GM19324 (cell line): ENCODE measurements at regions not wholly inside any gene's neighbourhood (a gene's known extent, or its start where the extent isn't known, plus 50 kb on each side); places are given as distances from the start of the nearest gene placed in this dataset.

ENCODE experiments used
- ATAC-seq: cut with Tn5 transposase; IDR thresholded peaks from one replicate; pipeline ENCODE4 v1.9.1; 2021; ENCODE audit warnings: mild to moderate bottlenecking, moderate library complexity; ENCODE audit not compliant: unreplicated experiment, low FRiP score

DNA sequence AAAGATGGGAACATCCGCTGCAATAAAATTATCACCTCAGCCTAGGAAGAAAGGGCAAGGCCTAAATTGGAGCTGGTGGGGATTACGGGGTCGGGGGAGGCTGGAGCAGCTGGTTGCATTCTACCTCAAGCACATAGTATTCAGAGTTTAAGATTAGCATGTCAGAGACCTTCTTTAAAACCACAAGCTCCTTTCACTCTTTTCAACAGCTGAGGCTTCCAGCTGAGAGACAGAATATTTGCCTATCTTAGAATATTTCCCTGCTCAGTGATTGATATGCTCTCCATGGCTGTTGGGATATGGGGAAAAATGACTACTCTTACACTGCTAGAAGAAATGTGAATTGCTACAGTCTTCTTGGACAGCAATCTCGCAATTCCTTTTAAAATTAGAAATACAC is 248.6 kb downstream of the TBX15 start:
- ATAC-seq: no peak

DNA sequence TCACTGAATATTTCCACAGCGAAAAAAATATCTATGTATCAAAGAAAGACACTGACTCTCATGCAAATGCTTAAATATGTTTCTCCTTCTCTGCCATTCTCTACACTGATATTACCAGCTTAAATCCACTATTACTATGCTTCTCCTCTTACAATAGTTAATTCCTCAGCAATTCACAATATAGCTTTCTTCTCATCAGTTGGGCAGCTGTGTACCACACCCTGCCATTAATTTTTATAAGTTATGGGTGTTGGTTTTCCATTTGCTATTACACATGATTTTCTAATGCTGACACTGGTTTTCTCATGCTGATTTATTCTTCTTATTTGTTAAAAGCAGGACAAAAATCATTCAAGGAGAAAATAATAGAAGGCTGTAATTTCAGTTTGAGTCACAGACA is 251.8 kb downstream of the TBX15 start:
- no peak for ATAC-seq

DNA sequence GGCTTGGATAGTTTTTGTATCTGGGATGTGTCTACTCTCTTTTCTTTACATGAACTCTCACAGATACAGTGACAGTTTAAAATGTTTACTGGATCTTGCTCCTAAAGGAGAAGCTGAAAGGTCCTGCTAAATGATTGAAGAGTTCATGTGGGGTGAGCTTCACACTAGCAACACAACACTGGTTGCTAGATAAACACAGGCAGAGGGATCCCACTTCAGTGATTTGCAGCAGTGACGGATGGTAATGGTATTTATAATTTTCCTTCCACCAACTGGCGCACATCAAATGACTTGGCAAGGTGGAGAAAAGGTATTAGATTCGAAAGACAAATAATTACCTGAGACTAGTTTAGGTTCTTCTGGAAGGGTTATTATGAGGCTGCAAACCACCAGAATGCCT is 270.2 kb downstream of the TBX15 start:
- no peak for ATAC-seq

DNA sequence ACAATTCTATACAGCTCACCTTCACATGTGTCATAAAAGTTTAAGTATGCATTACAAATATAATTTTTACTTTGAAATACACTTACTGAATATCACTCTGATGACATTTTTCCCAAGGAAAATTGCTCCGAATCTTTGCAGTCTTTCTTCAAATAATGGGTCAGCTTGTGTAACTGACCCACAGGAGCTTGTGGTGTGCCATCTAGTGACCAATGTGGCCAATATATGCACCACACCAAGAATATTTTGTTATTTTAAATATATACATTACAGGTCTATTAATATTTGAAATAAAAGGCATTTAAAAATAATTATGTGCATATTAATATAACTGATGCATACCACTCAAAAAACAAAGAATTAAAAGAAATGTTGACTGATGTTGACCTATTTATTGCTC is 271.4 kb downstream of the TBX15 start:
- ATAC-seq: no peak

DNA sequence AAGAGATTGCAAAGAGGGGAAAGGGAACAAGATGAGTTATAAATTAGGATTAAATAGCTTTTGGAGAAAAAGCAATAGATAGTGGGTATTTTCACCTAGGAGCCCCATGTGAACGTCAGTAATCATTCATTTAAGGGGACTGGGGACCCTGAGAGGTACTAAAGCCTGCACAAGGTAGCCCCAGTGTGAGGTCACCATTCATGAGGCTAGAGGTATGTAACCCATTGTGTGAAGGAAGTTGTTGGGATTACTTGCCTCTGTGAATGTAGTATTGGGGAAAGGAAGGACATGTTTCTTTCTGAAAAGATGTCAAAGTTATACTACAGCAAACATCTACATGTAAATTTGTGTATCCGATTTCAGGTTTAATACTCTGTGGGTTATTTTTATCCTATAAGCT is 276.8 kb downstream of the TBX15 start:
- no peak for ATAC-seq

DNA sequence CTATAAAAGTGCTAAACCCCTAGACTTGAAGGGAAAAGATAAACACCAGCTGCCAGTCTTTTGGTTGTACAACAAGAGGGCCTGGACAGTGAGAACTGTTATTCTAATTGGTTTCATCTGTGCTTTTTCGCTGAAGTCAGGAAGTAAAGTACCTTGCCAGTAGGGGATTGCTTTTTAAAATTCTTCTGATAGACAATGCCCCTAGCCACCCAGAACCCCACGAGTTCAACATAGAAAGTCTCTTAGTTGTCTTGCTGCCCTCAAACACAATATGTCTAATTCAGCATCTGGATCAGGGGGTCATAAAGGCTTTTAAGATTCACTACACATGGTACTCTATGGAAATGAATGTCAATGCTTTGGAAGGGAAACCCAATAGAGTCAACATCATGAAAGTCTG is 289.2 kb downstream of the TBX15 start:
- ATAC-seq: no peak

DNA sequence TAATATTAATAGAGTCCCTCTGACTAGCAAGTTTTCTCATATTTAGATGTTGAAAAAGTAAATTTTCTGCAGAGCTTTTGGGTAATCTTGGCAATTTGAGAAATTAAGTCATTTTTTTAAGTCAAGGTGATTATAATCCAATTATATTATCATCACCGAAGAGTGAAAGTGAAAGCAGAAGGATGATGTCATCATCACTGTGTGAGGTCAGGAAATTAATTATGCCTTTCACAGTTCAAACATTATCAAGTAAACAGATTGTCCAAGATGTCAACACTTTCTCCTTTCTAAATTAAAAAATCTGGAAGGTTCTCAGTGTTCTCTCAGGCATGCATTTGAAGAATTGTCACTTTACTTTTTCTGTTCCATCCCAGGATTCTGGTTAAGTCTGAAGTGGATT is 296.0 kb downstream of the TBX15 start:
- ATAC-seq: no peak

DNA sequence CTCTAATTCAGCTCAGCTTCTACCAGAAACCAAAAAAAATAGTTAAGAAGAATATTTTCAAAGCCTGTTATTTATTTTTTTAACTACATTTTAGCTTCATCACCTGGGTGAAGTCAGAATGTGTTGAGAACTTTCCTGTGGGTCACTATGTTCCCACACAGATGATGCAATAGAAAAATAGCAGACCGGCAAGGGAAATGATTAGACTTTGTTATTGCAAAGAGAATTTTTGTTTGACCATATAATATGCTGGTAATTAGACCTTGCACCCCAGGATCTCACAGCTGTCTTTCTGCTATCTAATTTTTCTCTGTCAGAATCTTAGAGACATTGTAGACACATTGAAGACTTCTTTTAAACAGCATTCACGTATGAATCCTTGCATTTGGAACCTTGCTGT is 299.3 kb downstream of the TBX15 start:
- no peak for ATAC-seq

DNA sequence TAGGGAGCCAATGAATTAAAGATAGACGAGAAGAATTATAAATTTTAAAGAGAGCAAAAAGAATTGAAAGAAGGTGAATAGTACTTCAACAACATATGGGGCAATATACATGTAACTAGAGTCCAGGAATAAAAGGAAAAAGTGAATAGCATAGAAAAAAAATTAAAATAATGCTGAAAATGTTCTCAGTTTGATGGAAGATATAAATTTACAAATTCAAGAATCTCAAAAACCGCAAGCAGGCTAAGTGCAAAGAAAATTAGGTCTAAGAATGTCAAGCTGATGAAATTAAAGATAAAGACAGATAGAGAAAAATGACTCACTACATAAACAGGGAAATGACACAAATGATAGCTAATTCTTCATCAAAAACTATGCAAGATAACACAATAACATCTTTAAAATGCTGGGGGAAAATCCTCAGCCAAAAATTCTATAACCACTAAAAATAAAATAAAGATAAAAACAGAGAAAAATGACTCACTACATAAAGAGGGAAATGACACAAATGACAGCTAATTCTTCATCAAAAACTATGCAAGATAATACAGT is 326.3 kb downstream of the TBX15 start:
- no peak for ATAC-seq

DNA sequence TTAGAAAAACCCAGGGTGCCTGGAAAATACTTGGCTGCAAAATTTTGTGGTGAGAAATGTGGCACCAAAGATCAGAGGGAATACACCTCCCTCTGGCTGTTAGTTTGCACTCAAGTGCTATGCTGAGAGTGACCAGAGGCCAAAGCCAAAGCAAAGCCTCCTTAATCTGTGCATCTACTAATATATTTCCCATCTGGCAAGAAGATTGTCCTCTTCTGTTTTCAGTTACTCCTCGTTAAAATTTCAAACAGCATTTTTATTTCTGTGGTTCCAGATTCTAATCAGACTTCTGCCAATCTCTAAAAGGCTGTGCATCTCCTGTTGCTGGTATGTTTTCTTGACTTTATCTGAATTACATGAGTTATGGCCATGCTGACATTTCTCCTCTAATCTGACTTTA is 327.4 kb downstream of the TBX15 start:
- ATAC-seq: no peak

DNA sequence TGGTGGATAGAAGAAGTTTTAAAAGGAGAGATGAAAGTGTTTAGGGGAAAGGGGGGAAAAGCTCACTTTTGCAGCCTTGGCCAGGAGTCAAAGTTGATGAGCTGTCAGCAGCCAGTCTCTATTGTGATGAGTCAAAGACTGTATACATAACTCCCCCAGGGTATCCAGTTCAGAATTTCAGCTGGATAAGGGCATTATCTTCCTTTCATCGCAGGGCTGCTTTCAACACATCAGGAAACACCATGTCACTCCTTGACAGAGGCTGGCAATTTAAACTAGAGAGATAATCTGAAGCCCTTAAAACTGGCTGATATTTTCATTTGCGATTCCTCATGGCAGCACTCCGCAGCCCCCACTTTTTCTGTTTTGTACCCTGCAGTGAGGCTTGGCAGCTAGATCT is 328.5 kb downstream of the TBX15 start:
- no peak for ATAC-seq

DNA sequence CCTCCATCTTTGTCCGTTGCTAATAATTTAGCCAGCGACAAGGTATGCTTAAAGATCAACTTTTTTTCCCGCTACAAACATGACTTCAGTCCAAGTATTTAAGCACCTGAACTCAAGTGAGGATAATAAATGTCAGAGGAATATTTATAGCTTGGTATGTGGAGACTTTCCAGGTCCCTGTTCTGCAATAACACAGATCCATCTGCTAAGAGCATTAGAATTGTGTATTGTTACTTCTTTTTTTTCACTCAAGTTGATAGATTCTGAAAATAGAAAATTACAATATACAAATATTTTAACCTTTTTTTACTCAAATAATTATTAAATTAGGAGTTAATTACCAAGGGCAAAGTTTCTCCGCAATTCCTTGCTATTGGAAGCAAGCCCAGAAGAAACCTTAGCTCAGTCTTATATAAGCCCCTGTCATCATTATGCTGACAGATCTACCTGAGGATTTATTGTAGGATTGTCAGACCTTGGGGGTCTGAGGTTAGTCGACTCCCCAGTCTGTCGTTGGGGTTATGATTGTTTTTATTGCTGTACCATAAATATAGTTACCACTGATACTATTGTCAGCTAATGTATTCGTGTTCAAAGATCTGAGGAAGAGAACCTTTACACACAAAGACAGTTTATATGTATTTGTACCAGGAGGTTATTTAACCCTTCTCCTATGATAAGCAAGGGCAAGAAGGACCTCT is 337.9 kb downstream of the TBX15 start:
- ATAC-seq: no peak

DNA sequence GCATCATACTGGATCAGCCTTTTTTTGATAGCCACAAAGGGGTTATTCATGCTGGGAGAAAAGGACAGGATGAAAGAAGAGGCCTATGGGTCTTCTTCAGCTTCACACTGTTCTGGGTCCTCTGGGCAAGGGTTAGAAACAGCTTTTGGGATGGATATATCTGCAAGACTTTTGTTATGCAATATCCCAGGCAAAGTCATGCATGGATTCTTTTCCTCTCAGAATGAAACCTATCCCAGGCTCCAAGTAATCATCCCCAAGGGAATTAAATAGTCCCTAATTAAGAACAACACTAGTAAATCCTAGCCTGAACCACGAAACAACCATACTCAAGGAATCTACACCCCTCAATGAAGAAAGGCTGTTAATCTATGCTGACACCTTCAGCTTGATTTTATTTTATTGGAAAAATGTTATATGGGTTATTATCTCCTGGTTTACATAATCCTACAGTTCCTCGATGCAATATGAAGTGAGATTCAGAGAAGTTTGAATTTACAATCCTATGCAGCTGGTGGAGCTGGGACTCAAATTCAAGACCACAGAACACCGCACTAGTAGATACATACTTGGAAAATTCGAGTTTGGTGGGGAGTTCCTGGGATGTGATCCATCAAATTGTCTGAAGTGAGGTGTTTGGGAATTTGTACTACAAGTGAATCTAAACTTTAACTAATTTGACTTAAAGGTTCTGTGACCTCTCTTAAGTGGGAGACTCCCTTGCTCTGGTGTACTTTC is 338.6 kb downstream of the TBX15 start:
- no peak for ATAC-seq

DNA sequence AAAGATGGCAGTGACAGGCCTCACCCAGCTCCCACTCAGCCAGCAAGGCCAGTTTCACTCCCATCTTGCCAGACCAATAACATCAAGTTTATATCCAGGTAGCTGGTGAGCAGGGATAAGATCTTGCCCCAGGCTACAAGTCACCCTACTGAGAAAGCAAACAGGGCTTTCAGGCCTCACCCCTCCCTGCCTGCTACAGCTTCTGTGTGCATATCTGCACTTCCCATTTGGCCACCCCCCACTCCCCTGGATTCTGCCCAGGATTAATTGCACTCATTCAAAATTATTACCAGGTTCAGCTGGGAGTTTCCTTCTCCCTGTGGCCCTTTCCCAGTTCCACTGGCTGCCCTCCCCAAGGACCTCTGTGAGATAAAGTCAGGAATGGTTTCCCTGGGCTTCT is 352.1 kb downstream of the TBX15 start:
- ATAC-seq: no peak

DNA sequence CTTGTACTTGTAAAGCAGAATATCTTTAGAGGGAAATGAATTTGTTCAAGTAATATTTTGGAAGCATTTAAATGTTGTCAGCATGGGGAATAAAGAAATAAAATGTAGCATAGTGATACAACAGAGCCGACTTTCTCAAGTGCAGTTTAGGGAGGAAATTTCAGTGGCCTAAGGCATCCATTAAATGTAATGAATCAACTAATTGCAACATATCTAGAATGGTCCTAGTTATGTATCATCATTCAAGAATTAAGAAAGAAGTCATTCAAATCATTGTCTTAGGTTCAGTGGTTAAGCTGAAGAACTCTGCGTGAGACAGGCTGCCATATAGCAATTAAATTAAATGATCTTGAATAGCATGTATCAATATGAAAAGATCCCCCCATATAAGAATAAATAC is 360.7 kb downstream of the TBX15 start:
- no peak for ATAC-seq

DNA sequence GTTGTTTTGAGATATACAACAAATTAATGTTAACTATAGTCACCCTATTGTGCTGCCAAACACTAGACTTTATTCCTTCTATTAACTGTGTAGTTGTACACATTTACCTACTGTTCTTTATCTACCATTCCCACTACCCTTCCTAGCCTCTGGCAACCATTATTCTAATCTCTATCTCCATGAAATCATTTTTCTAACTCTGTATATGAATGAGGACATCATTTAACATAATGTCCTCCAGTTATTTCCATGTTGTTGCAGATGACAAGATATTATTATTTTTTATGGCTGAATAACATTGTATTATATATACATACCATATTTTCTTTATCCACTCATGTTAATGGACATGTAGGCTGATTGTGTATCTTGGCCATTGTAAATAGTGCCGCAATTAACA is 366.3 kb downstream of the TBX15 start:
- ATAC-seq: no peak

DNA sequence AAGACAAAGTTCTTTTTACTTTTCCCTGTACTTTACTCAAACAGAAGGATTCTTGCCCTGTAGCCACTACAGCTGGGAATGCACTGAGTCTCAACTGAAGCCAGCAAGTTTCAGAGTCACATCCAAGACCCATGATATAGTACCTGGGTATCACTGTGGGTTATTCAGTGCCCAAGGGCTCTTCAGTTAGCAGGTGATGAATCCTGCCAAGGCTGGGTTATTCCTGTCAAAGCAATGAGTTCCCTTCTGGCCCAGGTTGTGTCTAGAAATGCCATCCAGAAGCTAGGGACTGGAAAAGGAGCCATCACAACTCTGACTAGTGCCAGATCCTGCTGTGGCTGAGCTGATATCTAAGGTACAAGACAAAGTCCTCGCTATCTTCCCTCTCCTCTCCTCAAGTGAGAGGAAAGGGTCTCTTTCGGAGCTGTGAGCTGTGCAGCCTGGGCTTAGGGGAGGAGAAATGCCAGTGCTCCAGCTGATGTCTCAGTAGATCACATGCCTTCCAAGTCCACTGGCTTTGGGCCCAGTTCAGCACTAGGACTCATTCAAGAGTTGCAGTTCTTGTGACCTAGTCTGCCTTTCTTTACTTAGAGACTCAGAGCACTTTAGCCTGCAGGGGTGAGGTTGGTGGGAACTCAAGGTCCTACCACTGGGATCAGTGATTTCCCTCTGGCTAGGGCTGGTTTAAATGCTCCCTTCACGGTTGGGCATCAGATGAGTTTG is 369.4 kb downstream of the TBX15 start:
- ATAC-seq: no peak

DNA sequence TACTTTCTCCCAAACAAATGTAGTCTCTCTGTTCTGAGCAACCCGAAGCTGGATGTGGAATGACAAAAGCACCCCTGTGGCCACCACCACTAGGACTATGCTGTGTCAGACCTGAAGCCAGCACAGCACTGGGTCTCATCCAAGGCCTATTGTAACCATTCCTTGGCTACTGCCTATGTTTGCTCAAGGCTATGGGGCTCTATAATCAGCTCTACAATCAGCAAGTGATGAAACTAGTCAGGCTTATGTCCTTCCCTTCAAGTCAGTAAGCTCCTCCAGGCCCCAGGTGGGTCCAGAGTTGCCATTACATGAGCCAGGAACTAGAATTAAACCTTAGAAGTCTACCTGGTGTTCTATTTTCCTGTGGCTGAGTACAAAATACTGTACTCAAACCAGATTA is 370.2 kb downstream of the TBX15 start:
- no peak for ATAC-seq

DNA sequence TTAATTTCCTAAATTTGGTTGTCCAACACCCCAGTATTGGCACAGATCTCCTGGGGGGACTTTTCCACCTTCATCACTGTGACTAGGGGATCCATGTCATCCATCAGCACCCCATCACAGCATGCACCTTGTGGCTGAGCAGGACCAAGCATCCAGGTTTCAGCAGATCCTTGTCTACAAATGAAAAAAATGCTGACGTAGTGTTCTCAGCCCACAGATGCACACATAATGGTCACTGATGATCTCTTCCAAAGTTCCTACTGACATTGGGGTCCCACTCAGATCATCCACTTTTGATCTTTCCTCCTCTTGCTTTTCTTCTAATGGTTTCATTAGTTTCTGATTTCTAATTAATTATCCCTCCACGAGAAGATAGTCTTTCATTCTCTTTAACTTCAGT is 373.1 kb downstream of the TBX15 start:
- no peak for ATAC-seq

DNA sequence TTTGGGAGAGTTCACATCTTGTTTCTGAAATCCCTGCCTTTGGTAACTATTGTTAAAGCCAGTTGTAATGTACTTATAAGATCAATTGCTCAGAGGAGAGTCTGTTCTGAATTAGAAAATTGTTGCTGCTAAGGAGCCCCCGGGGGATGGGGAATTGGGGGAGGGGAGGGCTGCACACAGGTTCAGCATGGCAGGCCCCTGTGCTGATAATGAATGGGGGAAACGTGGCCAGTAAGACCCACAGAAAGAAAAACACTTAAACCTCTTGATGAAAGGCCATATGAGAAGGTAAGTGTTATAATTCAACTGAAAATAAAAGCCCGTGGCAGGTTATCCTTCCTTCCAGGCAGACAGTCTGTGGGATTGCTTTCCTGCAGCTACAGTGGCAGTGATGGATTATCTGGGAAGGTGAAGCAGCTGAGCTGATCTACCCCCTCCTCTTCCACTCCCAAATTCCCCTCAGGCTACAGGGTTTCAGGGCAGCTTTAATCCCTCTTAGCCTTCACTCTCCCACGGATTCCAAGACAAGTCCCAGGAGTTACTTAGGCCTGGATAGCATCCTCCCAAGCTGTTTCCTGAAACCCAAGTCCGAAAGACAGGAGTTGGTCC is 398.8 kb downstream of the TBX15 start:
- no peak for ATAC-seq

DNA sequence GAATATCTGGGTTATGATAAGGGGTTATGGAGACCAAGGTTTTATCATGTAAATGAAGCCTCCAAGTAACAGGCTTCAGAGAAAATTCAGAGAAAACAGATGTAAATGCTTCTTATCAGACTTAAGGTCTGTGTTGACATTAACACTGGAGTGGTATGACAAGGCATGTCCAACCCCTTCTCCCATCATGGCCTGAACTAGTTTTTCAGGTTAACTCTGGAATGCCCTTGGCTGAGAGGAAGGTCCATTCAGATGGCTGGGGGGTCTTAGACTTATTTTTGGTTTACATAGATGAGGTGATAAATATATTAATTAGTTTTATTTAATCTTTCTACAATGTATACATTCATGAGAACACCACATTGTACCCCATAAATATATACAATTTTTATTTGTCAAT is 399.6 kb downstream of the TBX15 start:
- no peak for ATAC-seq
